Transverse colon (tissue), 4 donors: ENCODE measurements at regions not wholly inside any gene's neighbourhood (a gene's known extent, or its start where the extent isn't known, plus 50 kb on each side); places are given as distances from the start of the nearest gene placed in this dataset.

Experiments used
- DNase-seq: peaks from one replicate; pipeline ENCODE4 v3.0.0-alpha.2; 2019
- H3K27ac ChIP-seq, 4 donors: fragments of 200-600 bp; sonication (generic); 2 replicates each; pipeline ENCODE4 v1.5.1; 2016 to 2018; ENCODE audit warnings: inconsistent platforms in 4 of 4
- H3K27me3 ChIP-seq: fragments of 200-600 bp; sonication (generic); 2 replicates; pipeline ENCODE4 v1.5.1; 2017; ENCODE audit warnings: inconsistent platforms
- H3K36me3 ChIP-seq, 4 donors: fragments of 200-600 bp; sonication (generic); 2 replicates each; pipeline ENCODE4 v1.5.1; 2017 to 2019; ENCODE audit warnings: inconsistent platforms in 4 of 4
- H3K4me1 ChIP-seq, 4 donors: fragments of 200-600 bp; sonication (generic); 2 replicates each; pipeline ENCODE4 v1.5.1; 2017 to 2020; ENCODE audit warnings: inconsistent platforms in 4 of 4
- H3K4me3 ChIP-seq, 4 donors: fragments of 200-600 bp; sonication (generic); 1 replicate in 1 of 4; 2 replicates in 3 of 4; pipeline versions ENCODE4 v1.5.1 to v1.6.1; 2017 to 2019; ENCODE audit warnings: inconsistent platforms in 4 of 4
- H3K9me3 ChIP-seq, 2 donors: fragments of 200-600 bp; sonication (generic); 2 replicates each; pipeline ENCODE4 v1.5.1; 2017 to 2019; ENCODE audit warnings: inconsistent platforms in 2 of 2
- EP300 ChIP-seq: sonication (generic); formaldehyde crosslinking; IDR thresholded peaks from one replicate; pipeline ENCODE4 v1.6.1; 2017; ENCODE audit warnings: antibody characterized with exemption, low read depth
- POLR2A ChIP-seq: fragments of 450-650 bp; IDR thresholded peaks from one replicate; pipeline ENCODE4 v1.6.1; 2016; ENCODE audit warnings: antibody characterized with exemption, mild to moderate bottlenecking, moderate library complexity
- POLR2AphosphoS5 ChIP-seq, 3 donors: sonication (generic); formaldehyde crosslinking; IDR thresholded peaks; one replicate each; pipeline ENCODE4 v1.6.1; 2016; ENCODE audit warnings: antibody characterized with exemption in 3 of 3
- WGBS, 2 donors: methylation state at CpG; one replicate each; pipeline ENCODE4 v1.1.5; 2018; ENCODE audit warnings: low coverage in 1 of 2; 5-methylcytosine and 5-hydroxymethylcytosine counted together
- in situ Hi-C, 4 donors: fragments of 200-750 bp; cut with MboI; loops; one replicate each; pipeline versions ENCODE4 v1.15.0 to v1.15.1; 2017; ENCODE audit warnings: low sequenced_read_pairs in 3 of 4, low pct_ligation_motif_present in 1 of 4, low pct_unique_long_range_greater_than_20kb in 1 of 4
- intact Hi-C: fragments of 100-400 bp; cut with DNase I; formaldehyde crosslinking; loops from one replicate; pipeline ENCODE4 v1.15.1; 2023; ENCODE audit warnings: low total_unique reads
- TF ChIP-seq, protein P1 (sequence below), 5 experiments: fragments of 200-600 bp in 3 of 5; fragments of 450-650 bp in 2 of 5; sonication (generic) in 3 of 5; IDR thresholded peaks; 1 replicate in 2 of 5; 2 replicates in 3 of 5; pipeline ENCODE4 v1.5.1; 2016 to 2017; ENCODE audit warnings: antibody characterized with exemption in 5 of 5, inconsistent platforms in 3 of 5, mild to moderate bottlenecking in 2 of 5, moderate library complexity in 1 of 5

DNA sequence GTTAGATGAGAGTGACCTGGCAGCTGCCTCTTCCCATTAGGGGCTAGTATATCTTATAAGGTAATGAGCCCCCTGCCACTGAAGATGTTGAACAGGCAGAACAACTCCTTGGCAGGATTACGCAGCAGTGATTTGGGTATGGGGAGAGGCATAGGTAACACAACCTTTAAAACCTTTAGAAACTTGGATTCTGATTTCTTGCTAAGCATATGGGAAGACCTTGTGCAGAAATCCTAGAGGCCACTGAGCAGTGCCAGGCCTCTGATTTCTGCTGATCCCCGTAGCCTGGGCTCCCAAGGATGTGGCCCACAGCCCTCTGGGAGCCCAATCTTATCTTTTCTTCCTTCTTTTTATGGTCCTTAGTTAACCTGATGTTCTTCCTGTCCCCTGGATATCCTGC lies 237.9 kb upstream of the ROPN1 start:
- intact Hi-C loops (no loop called here), in situ Hi-C loops (no loop called here)
- no peaks in the 10 kb centered on the region for H3K4me1 ChIP-seq
- H3K36me3 ChIP-seq = no peaks in the 10 kb centered on the region
- H3K27me3 ChIP-seq = no peaks in the 10 kb centered on the region
- no peaks in the 10 kb centered on the region for H3K9me3 ChIP-seq
- no peak for DNase-seq
- no peak overlapping the region for H3K4me3 ChIP-seq
- WGBS, 2 donors = 78 to 86% methylated on average over 1 to 2 of the region's 2 CpGs
- H3K27ac ChIP-seq = no peak overlapping the region
- TF ChIP-seq POLR2A = no peak
- no peak for TF ChIP-seq EP300
- TF ChIP-seq, protein P1, sequence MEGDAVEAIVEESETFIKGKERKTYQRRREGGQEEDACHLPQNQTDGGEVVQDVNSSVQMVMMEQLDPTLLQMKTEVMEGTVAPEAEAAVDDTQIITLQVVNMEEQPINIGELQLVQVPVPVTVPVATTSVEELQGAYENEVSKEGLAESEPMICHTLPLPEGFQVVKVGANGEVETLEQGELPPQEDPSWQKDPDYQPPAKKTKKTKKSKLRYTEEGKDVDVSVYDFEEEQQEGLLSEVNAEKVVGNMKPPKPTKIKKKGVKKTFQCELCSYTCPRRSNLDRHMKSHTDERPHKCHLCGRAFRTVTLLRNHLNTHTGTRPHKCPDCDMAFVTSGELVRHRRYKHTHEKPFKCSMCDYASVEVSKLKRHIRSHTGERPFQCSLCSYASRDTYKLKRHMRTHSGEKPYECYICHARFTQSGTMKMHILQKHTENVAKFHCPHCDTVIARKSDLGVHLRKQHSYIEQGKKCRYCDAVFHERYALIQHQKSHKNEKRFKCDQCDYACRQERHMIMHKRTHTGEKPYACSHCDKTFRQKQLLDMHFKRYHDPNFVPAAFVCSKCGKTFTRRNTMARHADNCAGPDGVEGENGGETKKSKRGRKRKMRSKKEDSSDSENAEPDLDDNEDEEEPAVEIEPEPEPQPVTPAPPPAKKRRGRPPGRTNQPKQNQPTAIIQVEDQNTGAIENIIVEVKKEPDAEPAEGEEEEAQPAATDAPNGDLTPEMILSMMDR (IDR thresholded peaks at IDR 0.05) = no peak
- TF ChIP-seq POLR2AphosphoS5 (IDR thresholded peaks at IDR 0.05) = no peak

DNA sequence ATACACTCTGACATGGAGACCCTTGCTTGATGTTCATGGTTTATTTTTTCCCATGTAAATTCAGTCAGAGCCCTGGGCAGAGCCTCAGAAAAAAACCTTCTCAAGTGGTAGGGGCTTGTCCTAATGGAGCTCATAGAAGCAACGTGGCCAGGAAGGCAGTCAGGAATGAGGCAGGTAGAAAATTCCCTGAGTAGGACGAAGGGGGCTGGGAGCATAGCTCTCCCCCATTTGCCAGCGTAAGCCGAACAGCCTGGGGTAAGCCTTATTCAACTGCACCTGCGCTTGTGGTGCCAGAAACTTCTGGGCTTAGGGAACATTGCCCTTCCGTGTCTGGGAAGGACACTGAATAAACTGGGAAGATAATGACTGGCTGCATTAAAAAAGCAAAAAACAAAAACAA lies 238.5 kb upstream of the ROPN1 start:
- H3K27ac ChIP-seq = no peak overlapping the region
- 91% methylated on average over 6 of the region's 6 CpGs; no CpG with 5 or more reads in 1 of the 2 donors for WGBS, 2 donors
- no peaks in the 10 kb centered on the region for H3K4me1 ChIP-seq
- no peaks in the 10 kb centered on the region for H3K27me3 ChIP-seq
- intact Hi-C loops (no loop called here), in situ Hi-C loops (no loop called here)
- DNase-seq = no peak
- TF ChIP-seq, protein P1 (IDR thresholded peaks at IDR 0.05) = no peak
- no peak for TF ChIP-seq EP300
- no peak for TF ChIP-seq POLR2A
- TF ChIP-seq POLR2AphosphoS5 (IDR thresholded peaks at IDR 0.05) = no peak
- no peaks in the 10 kb centered on the region for H3K36me3 ChIP-seq
- no peak overlapping the region for H3K4me3 ChIP-seq
- H3K9me3 ChIP-seq = no peaks in the 10 kb centered on the region

DNA sequence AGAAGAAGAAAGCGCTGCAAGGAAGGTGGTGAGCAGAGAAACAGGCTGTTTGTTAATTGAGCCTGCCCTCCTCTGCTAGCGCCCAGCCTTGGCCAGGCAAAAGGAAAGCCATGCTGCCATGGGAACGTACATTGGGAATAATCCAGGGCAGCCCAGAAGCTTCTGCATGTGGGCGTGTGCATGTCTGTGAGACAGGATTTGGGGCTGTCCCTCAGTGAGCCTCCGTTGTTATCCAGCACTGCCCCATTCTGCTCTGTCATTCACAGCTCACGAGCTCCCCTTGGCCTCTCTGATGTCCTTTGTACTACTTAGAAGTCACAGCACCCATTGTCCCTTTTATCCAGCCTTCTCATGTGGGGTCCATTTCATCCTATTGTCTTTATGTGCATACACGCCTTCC lies 239.1 kb upstream of the ROPN1 start:
- intact Hi-C loops (no loop called here), in situ Hi-C loops (no loop called here)
- DNase-seq = no peak
- no peak overlapping the region for H3K27ac ChIP-seq
- WGBS, 2 donors = 84 to 89% methylated on average over 1 to 7 of the region's 7 CpGs
- H3K36me3 ChIP-seq = no peaks in the 10 kb centered on the region
- no peak for TF ChIP-seq POLR2A
- no peak for TF ChIP-seq EP300
- no peak for TF ChIP-seq POLR2AphosphoS5 (IDR thresholded peaks at IDR 0.05)
- TF ChIP-seq, protein P1 (IDR thresholded peaks at IDR 0.05) = no peak
- H3K9me3 ChIP-seq = no peaks in the 10 kb centered on the region
- no peaks in the 10 kb centered on the region for H3K4me1 ChIP-seq
- H3K4me3 ChIP-seq = no peak overlapping the region
- no peaks in the 10 kb centered on the region for H3K27me3 ChIP-seq

DNA sequence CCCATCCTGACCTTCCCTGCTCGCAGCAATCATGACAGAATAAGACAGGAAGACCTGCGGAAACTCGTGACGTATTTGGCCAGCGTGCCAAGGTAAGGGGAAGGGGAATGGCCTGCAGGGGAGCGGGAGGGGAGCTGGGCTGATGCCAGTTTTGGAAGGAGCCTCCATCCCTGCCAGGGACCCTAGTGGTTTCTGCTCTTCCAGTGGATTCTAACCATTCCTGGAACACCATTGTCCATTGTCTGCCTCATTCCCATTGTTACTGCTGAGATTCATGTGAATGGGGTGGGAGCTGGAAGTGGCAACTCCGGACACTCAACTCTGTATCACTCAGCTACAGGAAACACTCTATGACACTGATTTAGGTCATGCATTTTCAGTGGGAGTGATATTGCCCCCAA lies 242.9 kb upstream of the ROPN1 start:
- 85 to 100% methylated on average over 1 to 7 of the region's 7 CpGs for WGBS, 2 donors
- DNase-seq = no peak
- H3K27me3 ChIP-seq = no peaks in the 10 kb centered on the region
- TF ChIP-seq POLR2AphosphoS5 (IDR thresholded peaks at IDR 0.05) = no peak
- no peak for TF ChIP-seq EP300
- no peak for TF ChIP-seq POLR2A
- TF ChIP-seq, protein P1 (IDR thresholded peaks at IDR 0.05) = no peak
- H3K27ac ChIP-seq = no peak overlapping the region
- intact Hi-C loops (no loop called here), in situ Hi-C loops (no loop called here)
- H3K36me3 ChIP-seq = no peaks in the 10 kb centered on the region
- H3K4me1 ChIP-seq = no peaks in the 10 kb centered on the region
- no peaks in the 10 kb centered on the region for H3K9me3 ChIP-seq
- H3K4me3 ChIP-seq = no peak overlapping the region
